SIG-M5 (cell line): ENCODE measurements at regions not wholly inside any gene's neighbourhood (a gene's known extent, or its start where the extent isn't known, plus 50 kb on each side); places are given as distances from the start of the nearest gene placed in this dataset.

Source experiments
- DNase-seq: peaks from one replicate; lab custom pipeline; 2025; lab: John Stamatoyannopoulos, UW

- DNase-seq, result no peak
Observed at GRCh38 chr18:77520767-77521166, 271.1 kb downstream of the GALR1 start.

- DNase-seq, result no peak
Observed at GRCh38 chr18:77522051-77522675, 272.5 kb downstream of the GALR1 start.

- DNase-seq, result no peak
Observed at GRCh38 chr18:77524909-77525308, 275.3 kb downstream of the GALR1 start.

GRCh38 chr18:77526962-77527361 is 277.3 kb downstream of the GALR1 start:
- DNase-seq, result no peak

GRCh38 chr18:77528872-77529271 is 279.2 kb downstream of the GALR1 start:
- DNase-seq, result no peak

- no peak for DNase-seq
Observed at GRCh38 chr18:77529492-77530176, 280.0 kb downstream of the GALR1 start.

- no peak for DNase-seq
Observed at GRCh38 chr18:77530732-77531131, 281.1 kb downstream of the GALR1 start.

GRCh38 chr18:77539860-77540259 is 290.2 kb downstream of the GALR1 start:
- no peak for DNase-seq

- no peak for DNase-seq
Observed at GRCh38 chr18:77544792-77545191, 295.1 kb downstream of the GALR1 start.

- no peak for DNase-seq
Observed at GRCh38 chr18:77547757-77548156, 298.1 kb downstream of the GALR1 start.

- DNase-seq, result no peak
Observed at GRCh38 chr18:77548790-77549420, 299.3 kb downstream of the GALR1 start.

GRCh38 chr18:77550625-77551024 is 301.0 kb downstream of the GALR1 start:
- DNase-seq, result no peak

GRCh38 chr18:77551055-77551454 is 301.4 kb downstream of the GALR1 start:
- DNase-seq, result no peak

GRCh38 chr18:77552945-77553344 is 303.3 kb downstream of the GALR1 start:
- no peak for DNase-seq

GRCh38 chr18:77554061-77554460 is 304.4 kb downstream of the GALR1 start:
- DNase-seq, result no peak

- DNase-seq, result no peak
Observed at GRCh38 chr18:77557046-77557587, 307.5 kb downstream of the GALR1 start.

- no peak for DNase-seq
Observed at GRCh38 chr18:77559274-77559910, 309.7 kb downstream of the GALR1 start.

- no peak for DNase-seq
Observed at GRCh38 chr18:77560341-77560992, 310.8 kb downstream of the GALR1 start.

GRCh38 chr18:77566604-77567003 is 317.0 kb downstream of the GALR1 start:
- DNase-seq, result no peak

GRCh38 chr18:77567205-77567604 is 317.6 kb downstream of the GALR1 start:
- no peak for DNase-seq

GRCh38 chr18:77571743-77572142 is 322.1 kb downstream of the GALR1 start:
- DNase-seq, result no peak

GRCh38 chr18:77572537-77572936 is 322.9 kb downstream of the GALR1 start:
- no peak for DNase-seq
